ENCODE measurements at regions not wholly inside any gene's neighbourhood (a gene's known extent, or its start where the extent isn't known, plus 50 kb on each side); places are given as distances from the start of the nearest gene placed in this dataset.

- H2AFZ ChIP-seq (ENCODE audit: low read depth, low read length) = no peak overlapping the region
- no peaks in the 10 kb centered on the region for H3K9me1 ChIP-seq (replicated peaks; ENCODE audit: control insufficient read depth, extremely low read depth, insufficient read depth, low read length)
- no peaks in the 10 kb centered on the region for H3K27me3 ChIP-seq (ENCODE audit: control insufficient read depth in 2 of 2, insufficient read depth in 2 of 2, low read length in 2 of 2)
- DNase-seq (ENCODE audit: low read depth, low spot score) = no peak
- no peaks in the 10 kb centered on the region for H3K4me1 ChIP-seq (ENCODE audit: control insufficient read depth, extremely low read depth, insufficient read depth, low read length)
- H4K20me1 ChIP-seq (replicated peaks; ENCODE audit: control insufficient read depth, extremely low read depth, insufficient read depth, low read length) = no peaks in the 10 kb centered on the region
- no peak for FAIRE-seq
- no peaks in the 10 kb centered on the region for H3K9me3 ChIP-seq (replicated peaks; ENCODE audit: control insufficient read depth, insufficient read depth, low read length)
- POLR2A ChIA-PET = no interaction called here
- CTCF ChIA-PET = no interaction called here
- TF ChIP-seq JUN (IDR thresholded peaks at IDR 0.05; ENCODE audit: borderline replicate concordance, insufficient read depth, insufficient read length, low read depth) (no peak), EZH2 (IDR thresholded peaks at IDR 0.05; ENCODE audit: borderline replicate concordance, low read depth, low read length, severe bottlenecking) (no peak), MYC (IDR thresholded peaks at IDR 0.05; ENCODE audit: low read depth, low read length) (no peak), POLR2A (IDR thresholded peaks at IDR 0.05; ENCODE audit: low read depth, low read length) (no peak), POLR2AphosphoS5 (IDR thresholded peaks at IDR 0.05; ENCODE audit: insufficient read depth, low read depth, low read length) (no peak), GATA2 (IDR thresholded peaks at IDR 0.05; ENCODE audit: insufficient read depth, insufficient read length, low read depth, low read length) (no peak), FOS (IDR thresholded peaks at IDR 0.05; ENCODE audit: borderline replicate concordance, insufficient read depth, low read length) (no peak)
- TF ChIP-seq, protein P1, sequence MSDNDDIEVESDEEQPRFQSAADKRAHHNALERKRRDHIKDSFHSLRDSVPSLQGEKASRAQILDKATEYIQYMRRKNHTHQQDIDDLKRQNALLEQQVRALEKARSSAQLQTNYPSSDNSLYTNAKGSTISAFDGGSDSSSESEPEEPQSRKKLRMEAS (IDR thresholded peaks at IDR 0.05; ENCODE audit: insufficient read depth, insufficient read length) = no peak
- TF ChIP-seq, protein P2, sequence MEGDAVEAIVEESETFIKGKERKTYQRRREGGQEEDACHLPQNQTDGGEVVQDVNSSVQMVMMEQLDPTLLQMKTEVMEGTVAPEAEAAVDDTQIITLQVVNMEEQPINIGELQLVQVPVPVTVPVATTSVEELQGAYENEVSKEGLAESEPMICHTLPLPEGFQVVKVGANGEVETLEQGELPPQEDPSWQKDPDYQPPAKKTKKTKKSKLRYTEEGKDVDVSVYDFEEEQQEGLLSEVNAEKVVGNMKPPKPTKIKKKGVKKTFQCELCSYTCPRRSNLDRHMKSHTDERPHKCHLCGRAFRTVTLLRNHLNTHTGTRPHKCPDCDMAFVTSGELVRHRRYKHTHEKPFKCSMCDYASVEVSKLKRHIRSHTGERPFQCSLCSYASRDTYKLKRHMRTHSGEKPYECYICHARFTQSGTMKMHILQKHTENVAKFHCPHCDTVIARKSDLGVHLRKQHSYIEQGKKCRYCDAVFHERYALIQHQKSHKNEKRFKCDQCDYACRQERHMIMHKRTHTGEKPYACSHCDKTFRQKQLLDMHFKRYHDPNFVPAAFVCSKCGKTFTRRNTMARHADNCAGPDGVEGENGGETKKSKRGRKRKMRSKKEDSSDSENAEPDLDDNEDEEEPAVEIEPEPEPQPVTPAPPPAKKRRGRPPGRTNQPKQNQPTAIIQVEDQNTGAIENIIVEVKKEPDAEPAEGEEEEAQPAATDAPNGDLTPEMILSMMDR (IDR thresholded peaks at IDR 0.05; ENCODE audit: extremely low read depth in 1 of 2, insufficient read depth in 1 of 2, low read depth in 1 of 2, low read length in 2 of 2) = no peak
- H3K27ac ChIP-seq (ENCODE audit: insufficient read depth, low read depth, low read length) = no peak overlapping the region
- H3K36me3 ChIP-seq (ENCODE audit: control insufficient read depth in 2 of 2, extremely low read depth in 1 of 2, insufficient read depth in 2 of 2, low read length in 2 of 2) = no peaks in the 10 kb centered on the region
- intact Hi-C loops (cut with micrococcal nuclease) (no loop called here), dilution Hi-C loops (cut with MboI; ENCODE audit: extremely low pct_ligation_motif_present, low sequenced_read_pairs) (no loop called here)
- H3K4me2 ChIP-seq (ENCODE audit: insufficient read depth, low read length) = no peak overlapping the region
- no peak overlapping the region for H3K9ac ChIP-seq (replicated peaks; ENCODE audit: extremely low read depth, insufficient read depth, low read length)
- no peak overlapping the region for H3K4me3 ChIP-seq (replicated peaks in 1 of 3; ENCODE audit: insufficient read depth in 1 of 3, low read depth in 1 of 3, low read length in 3 of 3)
- BruUV-seq (replicated peaks) = no TSS peak
- H3K79me2 ChIP-seq (ENCODE audit: control insufficient read depth, insufficient read depth, low read length) = no peaks in the 10 kb centered on the region
These were observed 308.6 kb upstream of the NPVF start for GRCh38 chr7:25536851-25537250.
